Right renal pelvis (tissue), 4 donors: ENCODE measurements at regions not wholly inside any gene's neighbourhood (a gene's known extent, or its start where the extent isn't known, plus 50 kb on each side); places are given as distances from the start of the nearest gene placed in this dataset.

Experiments
- DNase-seq, 4 donors: peaks; one replicate each; pipeline ENCODE4 v3.0.0-alpha.2; 2013; ENCODE audit warnings: low read depth in 4 of 4, low spot score in 3 of 4, missing footprints in 1 of 4

GRCh38 chr2:71826826-71827523 lies 320.7 kb downstream of the CYP26B1 start:
- no peak for DNase-seq

- DNase-seq, result no peak
Observed at GRCh38 chr2:71826299-71826698, 321.4 kb downstream of the CYP26B1 start.

- no peak for DNase-seq
Observed at GRCh38 chr2:71824436-71824835, 323.2 kb downstream of the CYP26B1 start.

- DNase-seq, result no peak
Observed at GRCh38 chr2:71823526-71823925, 324.1 kb downstream of the CYP26B1 start.

GRCh38 chr2:71822463-71822862 lies 325.2 kb downstream of the CYP26B1 start:
- DNase-seq, result no peak

GRCh38 chr2:71821856-71822255 lies 325.8 kb downstream of the CYP26B1 start:
- no peak for DNase-seq

GRCh38 chr2:71816815-71817214 lies 330.8 kb downstream of the CYP26B1 start:
- DNase-seq, result no peak

- no peak for DNase-seq
Observed at GRCh38 chr2:71815701-71816474, 331.8 kb downstream of the CYP26B1 start.

GRCh38 chr2:71814885-71815284 lies 332.8 kb downstream of the CYP26B1 start:
- DNase-seq, result no peak

GRCh38 chr2:71813807-71814470 lies 333.7 kb downstream of the CYP26B1 start:
- no peak for DNase-seq

GRCh38 chr2:71813315-71813714 lies 334.3 kb downstream of the CYP26B1 start:
- DNase-seq, result no peak

GRCh38 chr2:71812736-71813135 lies 334.9 kb downstream of the CYP26B1 start:
- no peak for DNase-seq

- DNase-seq, result no peak
Observed at GRCh38 chr2:71811726-71812125, 335.9 kb downstream of the CYP26B1 start.

GRCh38 chr2:71811157-71811556 lies 336.5 kb downstream of the CYP26B1 start:
- DNase-seq, result no peak

GRCh38 chr2:71807581-71808451 lies 339.8 kb downstream of the CYP26B1 start:
- peak in 2 of 4 donors; percentile 53 to 57 for DNase-seq

GRCh38 chr2:71806432-71806831 lies 341.2 kb downstream of the CYP26B1 start:
- no peak for DNase-seq

- no peak for DNase-seq
Observed at GRCh38 chr2:71804281-71804751, 343.3 kb downstream of the CYP26B1 start.

- no peak for DNase-seq
Observed at GRCh38 chr2:71803398-71803797, 344.3 kb downstream of the CYP26B1 start.

GRCh38 chr2:71802556-71802955 lies 345.1 kb downstream of the CYP26B1 start:
- DNase-seq, result no peak

- no peak for DNase-seq
Observed at GRCh38 chr2:71801969-71802368, 345.7 kb downstream of the CYP26B1 start.

- DNase-seq, result no peak
Observed at GRCh38 chr2:71801556-71801955, 346.1 kb downstream of the CYP26B1 start.
